ENCODE measurements at regions not wholly inside any gene's neighbourhood (a gene's known extent, or its start where the extent isn't known, plus 50 kb on each side); places are given as distances from the start of the nearest gene placed in this dataset.

DNA sequence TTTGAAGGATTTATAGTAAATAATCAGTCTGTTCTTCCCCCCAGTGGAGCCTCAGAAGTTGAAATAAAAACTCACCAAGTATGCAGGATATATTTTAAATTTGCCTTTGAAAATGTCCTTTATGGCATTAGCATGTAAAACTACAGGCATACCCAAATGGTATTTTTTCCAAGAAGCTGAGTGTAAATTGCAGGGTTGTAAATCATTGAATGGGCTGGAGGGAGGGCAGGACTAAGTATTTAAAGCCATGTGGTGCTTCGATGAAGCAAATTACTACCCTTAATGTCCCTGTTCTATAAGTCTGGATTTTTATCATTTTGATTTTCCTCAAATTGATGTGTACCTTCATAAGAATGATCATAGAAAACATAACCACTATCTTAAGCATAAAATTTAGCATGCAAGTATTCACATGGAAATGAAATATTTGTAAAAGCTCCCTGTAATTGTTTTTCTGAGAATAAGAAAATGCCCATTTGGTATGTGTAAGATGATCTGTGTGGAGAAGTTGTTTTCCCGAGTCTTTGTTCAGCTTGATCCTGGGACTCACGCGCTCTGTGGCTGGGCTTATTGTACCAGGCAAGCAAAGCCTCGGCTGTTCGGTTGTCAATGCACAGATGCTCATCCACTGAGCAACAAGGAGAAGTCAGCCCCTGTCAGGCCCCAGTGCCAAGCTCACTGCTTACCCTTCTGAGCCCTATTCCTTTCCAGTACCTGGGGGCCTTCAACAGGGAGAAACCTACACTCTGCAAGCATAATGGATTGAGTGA, 66.7 kb downstream of the CD164 start:
- Mint-ChIP-seq H3K27ac (no peak overlapping the region), H3K27me3 (peaks cover 9% of the 10 kb centered on the region), H3K36me3 (no peaks in the 10 kb centered on the region), H3K4me1 (no peaks in the 10 kb centered on the region), H3K9me3 (no peaks in the 10 kb centered on the region), H3K4me3 (no peak overlapping the region)
- POLR2A ChIA-PET = no interaction called here
- ATAC-seq (ENCODE audit: low read depth) = no peak
- no peak for DNase-seq

DNA sequence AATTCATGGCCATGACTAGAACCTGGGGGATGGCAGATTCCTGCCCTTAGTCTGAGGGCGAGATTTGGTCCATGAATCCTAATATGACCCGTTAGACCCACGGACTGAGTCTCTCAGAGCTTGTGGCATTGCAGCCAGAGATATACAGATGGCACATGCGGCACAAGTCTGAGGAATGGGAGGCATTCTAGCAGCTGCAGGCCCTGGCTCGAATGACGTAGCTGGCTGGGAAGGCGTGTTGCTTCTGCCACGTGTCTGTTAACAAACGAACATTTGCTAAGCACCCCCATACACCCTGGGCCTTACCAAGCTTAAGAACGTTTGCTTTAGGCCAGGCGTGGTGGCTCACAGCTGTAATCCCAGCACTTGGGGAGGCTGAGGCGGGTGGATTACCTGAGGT, 68.0 kb downstream of the CD164 start:
- Mint-ChIP-seq H3K36me3 (no peaks in the 10 kb centered on the region), H3K9me3 (no peaks in the 10 kb centered on the region), H3K4me3 (no peak overlapping the region), H3K27me3 (peaks cover 9% of the 10 kb centered on the region), H3K27ac (no peak overlapping the region), H3K4me1 (no peaks in the 10 kb centered on the region)
- DNase-seq = no peak
- no peak for ATAC-seq (ENCODE audit: low read depth)
- POLR2A ChIA-PET = no interaction called here

DNA sequence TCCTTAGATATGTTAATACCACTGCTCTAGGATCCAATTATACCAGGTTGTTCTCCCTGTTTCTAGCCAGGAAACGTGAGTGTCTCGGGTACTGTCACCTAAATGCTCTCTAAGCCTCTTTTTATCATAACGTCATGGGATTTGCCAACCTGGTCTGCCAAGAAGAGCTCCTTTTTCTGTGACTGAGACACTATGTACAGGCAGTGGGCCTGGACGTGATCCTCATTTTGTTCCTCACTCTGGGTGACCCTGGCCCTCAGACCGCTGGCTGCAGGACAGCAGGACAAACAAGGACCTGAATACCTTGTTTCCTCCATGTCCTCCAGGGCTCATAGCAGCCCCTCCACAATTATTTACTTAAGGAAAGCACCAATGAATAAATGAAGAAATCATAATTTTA, 69.1 kb downstream of the CD164 start:
- H3K27ac Mint-ChIP-seq = no peak overlapping the region
- ATAC-seq (ENCODE audit: low read depth) = no peak
- H3K9me3 Mint-ChIP-seq = no peaks in the 10 kb centered on the region
- H3K36me3 Mint-ChIP-seq = no peaks in the 10 kb centered on the region
- H3K27me3 Mint-ChIP-seq = peaks cover 8% of the 10 kb centered on the region
- H3K4me1 Mint-ChIP-seq = no peaks in the 10 kb centered on the region
- no peak overlapping the region for H3K4me3 Mint-ChIP-seq
- POLR2A ChIA-PET = no interaction called here
- DNase-seq = no peak

DNA sequence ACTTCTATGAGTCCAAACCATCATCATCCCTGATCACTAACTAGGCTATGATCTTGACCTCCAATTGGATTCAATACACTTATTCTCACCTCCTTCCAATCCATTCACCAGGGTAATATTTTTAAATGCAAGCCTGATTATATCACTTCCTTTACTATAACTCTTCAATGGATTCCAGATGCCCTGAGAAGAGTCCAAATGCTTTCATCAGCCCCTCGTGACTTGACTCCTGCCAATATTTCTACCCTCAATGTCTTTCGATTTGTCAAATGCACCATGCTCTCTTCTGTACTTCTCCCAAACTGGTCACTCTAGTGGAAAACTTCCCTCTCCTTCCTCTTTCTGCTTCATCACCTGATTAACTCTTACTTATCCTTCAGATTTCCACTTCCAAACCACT, 70.8 kb downstream of the CD164 start:
- Mint-ChIP-seq H3K4me1 (no peaks in the 10 kb centered on the region), H3K27ac (no peak overlapping the region), H3K36me3 (no peaks in the 10 kb centered on the region), H3K27me3 (peaks cover 6% of the 10 kb centered on the region), H3K9me3 (no peaks in the 10 kb centered on the region), H3K4me3 (no peak overlapping the region)
- POLR2A ChIA-PET = interaction anchor here (0.6 kb wide), 1 partner anchor 18 kb away, joined by 3 read pairs; no protein-coding TSS in a partner anchor
- no peak for DNase-seq
- no peak for ATAC-seq (ENCODE audit: low read depth)

DNA sequence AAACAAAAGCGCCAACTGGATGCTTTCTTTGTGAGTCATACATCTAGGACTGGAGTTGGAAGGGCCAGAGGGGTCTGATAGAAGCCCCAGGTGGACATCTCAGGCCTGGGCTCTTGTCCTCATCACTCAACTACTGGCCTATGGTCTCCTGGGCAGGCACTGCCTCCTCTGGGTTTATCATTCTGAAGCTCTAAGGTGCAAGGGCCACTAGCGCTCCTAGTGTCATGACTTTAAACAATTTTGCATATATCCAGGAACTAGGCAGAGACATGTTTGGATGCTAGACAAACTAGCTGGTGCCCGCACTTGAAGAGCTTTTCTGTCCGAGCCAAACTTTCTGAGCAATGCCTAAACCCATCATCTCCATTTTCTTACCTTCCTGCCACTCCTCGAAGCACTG, 72.3 kb downstream of the CD164 start:
- Mint-ChIP-seq H3K27me3 (no peaks in the 10 kb centered on the region), H3K27ac (no peak overlapping the region), H3K9me3 (no peaks in the 10 kb centered on the region), H3K36me3 (no peaks in the 10 kb centered on the region), H3K4me1 (peaks cover 1% of the 10 kb centered on the region), H3K4me3 (no peak overlapping the region)
- ATAC-seq (ENCODE audit: low read depth) = no peak
- DNase-seq = no peak
- POLR2A ChIA-PET = no interaction called here

DNA sequence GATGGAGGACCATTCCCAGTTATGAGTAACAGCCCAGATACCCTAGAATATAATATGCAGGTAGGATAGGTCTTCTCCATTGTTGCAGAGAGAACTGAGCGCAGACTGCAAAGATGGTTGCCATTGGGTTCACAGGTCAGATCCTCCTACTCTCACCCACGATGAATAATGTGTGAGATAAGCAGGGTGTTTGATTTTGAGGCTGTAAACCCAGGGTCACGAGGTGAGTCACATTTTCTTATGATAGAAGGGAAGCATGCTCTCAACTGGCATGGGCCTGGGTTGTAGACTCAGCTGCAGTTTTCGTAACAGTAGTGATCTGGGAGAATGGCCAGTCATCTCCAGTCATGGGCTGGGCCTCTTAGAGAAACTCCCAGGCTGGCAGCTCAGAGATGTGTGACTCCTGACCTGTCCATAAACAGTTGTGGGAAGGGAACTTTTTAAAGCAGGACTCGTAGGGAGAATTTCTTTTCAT, 74.2 kb downstream of the CD164 start:
- POLR2A ChIA-PET = no interaction called here
- DNase-seq = no peak

DNA sequence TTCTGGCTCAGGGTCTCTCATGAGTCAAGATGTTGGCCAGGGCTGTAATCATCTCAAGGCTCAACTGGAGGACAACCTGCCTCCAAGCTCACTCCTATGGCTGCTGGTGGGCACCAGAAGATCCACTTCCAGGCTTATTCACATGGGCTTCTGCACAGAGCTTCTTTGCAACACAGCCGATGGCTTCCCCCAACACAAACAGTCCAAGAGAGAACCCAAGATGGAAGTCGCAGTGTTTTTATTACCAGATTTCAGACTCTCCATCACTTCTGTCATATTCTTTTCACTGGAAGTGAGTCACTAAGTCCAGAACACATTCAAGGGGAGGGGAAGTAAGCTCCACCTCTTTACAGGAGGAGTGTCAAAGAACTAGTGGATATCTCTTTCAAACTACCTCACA, 75.5 kb downstream of the CD164 start:
- no peak overlapping the region for H3K4me3 Mint-ChIP-seq
- DNase-seq = no peak
- no peaks in the 10 kb centered on the region for H3K9me3 Mint-ChIP-seq
- H3K4me1 Mint-ChIP-seq = peaks cover 14% of the 10 kb centered on the region
- peaks cover under 1% of the 10 kb centered on the region for H3K27me3 Mint-ChIP-seq
- POLR2A ChIA-PET = no interaction called here
- no peak overlapping the region for H3K27ac Mint-ChIP-seq
- ATAC-seq (ENCODE audit: low read depth) = no peak
- no peaks in the 10 kb centered on the region for H3K36me3 Mint-ChIP-seq

More for the DNA sequence above, 74.2 kb downstream of the CD164 start:
- no peak for ATAC-seq (ENCODE audit: low read depth)
- H3K4me1 Mint-ChIP-seq = peaks cover 14% of the 10 kb centered on the region
- no peaks in the 10 kb centered on the region for H3K9me3 Mint-ChIP-seq
- H3K27ac Mint-ChIP-seq = no peak overlapping the region
- no peak overlapping the region for H3K4me3 Mint-ChIP-seq
- no peaks in the 10 kb centered on the region for H3K27me3 Mint-ChIP-seq
- H3K36me3 Mint-ChIP-seq = no peaks in the 10 kb centered on the region

DNA sequence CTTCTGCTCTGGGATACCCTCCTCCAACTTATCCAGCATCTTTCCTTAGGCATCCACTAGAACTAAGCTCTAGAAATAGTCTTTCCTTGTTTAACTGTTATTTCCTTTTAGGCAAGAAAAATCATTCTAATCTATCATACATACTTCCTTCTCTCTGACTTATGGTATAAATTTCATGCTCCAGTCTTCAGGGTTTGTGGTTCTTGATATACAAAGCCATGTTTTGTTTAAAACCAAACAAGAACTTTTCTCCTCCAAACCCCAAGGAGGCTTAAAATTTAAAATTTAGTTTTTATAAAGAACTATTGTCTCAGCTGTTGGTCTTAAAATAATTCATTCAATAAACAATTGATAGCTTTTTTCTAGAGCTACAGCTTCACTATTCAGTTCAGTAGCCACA, 77.2 kb downstream of the CD164 start:
- Mint-ChIP-seq H3K4me3 (no peak overlapping the region), H3K4me1 (peaks cover 14% of the 10 kb centered on the region), H3K9me3 (no peaks in the 10 kb centered on the region), H3K27me3 (peaks cover 12% of the 10 kb centered on the region), H3K36me3 (no peaks in the 10 kb centered on the region), H3K27ac (peak overlapping the region; percentile 1)
- no peak for ATAC-seq (ENCODE audit: low read depth)
- POLR2A ChIA-PET = no interaction called here
- DNase-seq = no peak

DNA sequence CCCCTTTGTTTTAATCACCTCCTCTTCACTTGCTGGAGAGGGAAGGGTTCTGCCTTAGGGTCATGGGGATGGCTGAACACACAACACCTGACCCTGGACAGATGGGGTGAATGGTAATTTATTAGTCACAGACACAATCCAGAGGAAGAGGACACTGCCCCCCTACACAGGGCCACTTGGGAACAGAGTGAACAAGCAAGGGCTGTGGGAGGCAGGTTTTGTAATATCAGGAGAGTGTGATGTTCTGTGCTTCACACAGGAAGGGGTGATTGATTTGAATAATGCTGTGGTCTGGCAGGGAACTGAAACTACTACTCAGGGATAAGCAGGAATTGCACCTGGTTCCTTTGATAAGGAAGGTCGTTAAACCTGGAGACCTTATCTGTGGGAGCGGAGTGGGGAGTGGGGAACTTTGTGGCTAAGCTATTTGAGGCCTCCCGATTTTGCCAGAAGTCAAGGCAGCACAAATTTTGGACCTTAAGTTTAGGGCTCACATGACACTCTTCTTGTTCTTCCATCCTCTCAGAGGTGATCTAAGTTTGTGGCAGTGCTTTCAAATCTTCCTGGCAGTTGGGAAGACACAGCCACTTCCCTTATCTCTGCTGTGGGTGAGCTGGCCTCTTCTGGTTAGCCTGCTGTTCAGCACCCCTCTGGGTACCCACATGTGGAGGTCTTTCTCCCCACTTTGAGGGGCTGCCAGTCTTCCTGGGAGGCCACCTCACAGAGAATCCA, 77.8 kb downstream of the CD164 start:
- H3K4me1 Mint-ChIP-seq = peaks cover 14% of the 10 kb centered on the region
- peaks cover 12% of the 10 kb centered on the region for H3K27me3 Mint-ChIP-seq
- no peaks in the 10 kb centered on the region for H3K36me3 Mint-ChIP-seq
- POLR2A ChIA-PET = no interaction called here
- DNase-seq = no peak
- peak overlapping the region; percentile 1 for H3K27ac Mint-ChIP-seq
- H3K4me3 Mint-ChIP-seq = no peak overlapping the region
- no peak for ATAC-seq (ENCODE audit: low read depth)
- no peaks in the 10 kb centered on the region for H3K9me3 Mint-ChIP-seq

DNA sequence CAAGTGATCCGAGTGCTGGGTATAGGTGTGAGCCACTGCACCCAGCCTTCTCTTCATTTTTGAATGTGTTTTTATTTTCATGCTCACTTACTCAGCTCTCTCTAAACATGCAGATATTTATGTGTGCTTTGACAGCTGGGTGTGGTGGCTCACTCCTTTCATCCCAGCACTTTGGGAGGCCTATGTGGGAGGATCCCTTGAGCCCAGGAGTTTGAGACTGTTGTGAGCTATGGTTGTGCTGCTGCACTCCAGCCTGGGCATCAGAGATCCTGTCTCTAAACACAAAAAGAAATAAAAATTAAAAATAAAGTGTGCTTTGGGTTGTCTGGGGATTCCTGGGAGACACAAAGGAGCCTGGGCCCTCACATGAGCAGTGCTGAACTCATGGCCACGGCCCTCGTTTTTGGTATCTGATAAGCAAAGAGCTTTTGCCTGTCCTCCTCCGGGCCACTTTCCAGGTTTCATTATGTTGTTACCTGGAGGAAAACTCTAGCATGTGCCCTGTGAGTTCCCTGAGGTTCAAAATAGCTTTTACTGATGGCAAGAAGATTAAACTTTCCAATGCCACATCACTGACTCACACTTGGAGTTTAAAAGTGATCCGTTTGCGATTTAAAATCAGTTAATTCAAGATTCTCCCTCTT, 78.5 kb downstream of the CD164 start:
- H3K27me3 Mint-ChIP-seq = peaks cover 12% of the 10 kb centered on the region
- no peak overlapping the region for H3K27ac Mint-ChIP-seq
- ATAC-seq (ENCODE audit: low read depth) (no peak), DNase-seq (no peak)
- H3K4me3 Mint-ChIP-seq = no peak overlapping the region
- H3K36me3 Mint-ChIP-seq = no peaks in the 10 kb centered on the region
- peaks cover 14% of the 10 kb centered on the region for H3K4me1 Mint-ChIP-seq
- POLR2A ChIA-PET = no interaction called here
- H3K9me3 Mint-ChIP-seq = no peaks in the 10 kb centered on the region

DNA sequence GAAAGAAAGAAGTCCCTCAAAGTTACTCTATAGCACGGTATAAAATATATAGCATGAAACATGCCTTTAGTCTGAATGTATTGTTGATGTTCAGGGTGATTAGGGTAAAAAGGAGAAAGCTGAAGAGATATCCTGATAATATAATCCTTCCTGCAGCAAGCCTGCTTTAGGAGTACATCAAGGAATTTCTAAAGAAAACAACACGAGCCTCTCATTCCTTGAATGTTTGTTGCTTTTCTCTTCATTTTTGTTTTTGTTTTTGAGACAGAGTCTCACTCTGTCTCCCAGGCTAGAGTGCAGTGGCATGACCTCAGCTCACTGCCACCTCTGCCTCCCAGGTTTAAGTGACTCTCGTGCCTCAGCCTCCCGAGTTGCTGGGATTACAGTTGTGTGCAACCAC, 79.1 kb downstream of the CD164 start:
- H3K36me3 Mint-ChIP-seq = no peaks in the 10 kb centered on the region
- no peak overlapping the region for H3K4me3 Mint-ChIP-seq
- ATAC-seq (ENCODE audit: low read depth) = no peak
- no peak for DNase-seq
- peaks cover 14% of the 10 kb centered on the region for H3K4me1 Mint-ChIP-seq
- H3K9me3 Mint-ChIP-seq = no peaks in the 10 kb centered on the region
- H3K27me3 Mint-ChIP-seq = peaks cover 13% of the 10 kb centered on the region
- no peak overlapping the region for H3K27ac Mint-ChIP-seq
- POLR2A ChIA-PET = interaction anchor here (0.7 kb wide), 1 partner anchor 37 kb away, joined by 4 read pairs; no protein-coding TSS in a partner anchor

DNA sequence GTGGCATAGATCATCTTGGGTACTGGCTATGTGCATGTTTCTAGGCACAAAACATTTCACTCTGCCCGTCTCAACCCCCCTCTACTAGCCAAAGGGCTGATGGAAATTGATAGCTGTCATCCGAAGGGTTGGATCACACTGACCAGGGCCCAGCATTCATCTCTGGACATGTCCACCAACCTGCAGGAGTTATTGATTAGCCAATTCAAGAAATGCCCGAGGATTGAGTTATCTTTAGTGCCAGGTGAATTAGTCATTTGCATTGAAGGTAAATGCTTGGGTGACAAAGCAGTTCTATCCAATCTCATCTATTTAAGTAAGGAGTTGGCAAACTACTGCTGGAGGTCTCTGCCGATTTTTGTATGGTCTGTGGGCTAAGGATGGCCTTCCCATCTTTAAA, 80.1 kb downstream of the CD164 start:
- H3K4me1 Mint-ChIP-seq = peaks cover 14% of the 10 kb centered on the region
- no peaks in the 10 kb centered on the region for H3K9me3 Mint-ChIP-seq
- POLR2A ChIA-PET = interaction anchor here (0.7 kb wide), 1 partner anchor 38 kb away, joined by 4 read pairs; no protein-coding TSS in a partner anchor
- no peak overlapping the region for H3K27ac Mint-ChIP-seq
- no peak overlapping the region for H3K4me3 Mint-ChIP-seq
- DNase-seq (no peak), ATAC-seq (ENCODE audit: low read depth) (no peak)
- no peaks in the 10 kb centered on the region for H3K36me3 Mint-ChIP-seq
- H3K27me3 Mint-ChIP-seq = peaks cover 15% of the 10 kb centered on the region

DNA sequence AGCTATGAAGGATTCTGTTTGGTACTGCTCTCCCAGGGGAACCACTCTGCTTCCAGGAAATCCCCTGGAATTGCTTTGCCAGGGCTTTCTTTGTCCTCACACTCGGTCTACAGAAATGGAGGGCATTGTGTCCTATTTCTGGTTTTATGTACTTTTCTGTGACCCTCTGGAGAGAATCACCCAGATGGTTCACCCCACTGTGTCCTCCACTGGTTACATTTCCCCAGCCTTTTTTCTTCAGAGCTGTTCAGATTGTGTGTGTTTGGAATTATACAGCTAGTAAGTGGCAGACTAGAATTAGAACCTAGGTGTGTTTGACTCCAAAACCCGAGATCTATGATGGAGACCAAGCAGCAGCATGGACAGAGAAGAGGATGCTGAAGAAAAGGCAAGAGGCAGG, 80.8 kb downstream of the CD164 start:
- DNase-seq = no peak
- Mint-ChIP-seq H3K4me3 (no peak overlapping the region), H3K36me3 (no peaks in the 10 kb centered on the region), H3K27ac (no peak overlapping the region), H3K9me3 (no peaks in the 10 kb centered on the region), H3K27me3 (peaks cover 19% of the 10 kb centered on the region), H3K4me1 (peaks cover 14% of the 10 kb centered on the region)
- POLR2A ChIA-PET = no interaction called here
- ATAC-seq (ENCODE audit: low read depth) = no peak
